GM23248 (cell line): ENCODE measurements at regions not wholly inside any gene's neighbourhood (a gene's known extent, or its start where the extent isn't known, plus 50 kb on each side); places are given as distances from the start of the nearest gene placed in this dataset.
A peak's percentile ranks its signal among the peaks of the same experiment; 100 is the strongest.

Experiments used
- DNase-seq: peaks from one replicate; pipeline ENCODE4 v3.0.0-alpha.2; 2015
- H2AFZ ChIP-seq: fragments of 200-600 bp; sonication (generic); 2 replicates; pipeline ENCODE4 v1.6.1; 2016; ENCODE audit warnings: antibody characterized with exemption
- H3F3A ChIP-seq: fragments of 200-600 bp; sonication (generic); 2 replicates; pipeline ENCODE4 v1.6.1; 2016; ENCODE audit warnings: mild to moderate bottlenecking, antibody characterized with exemption, mixed run types; ENCODE audit not compliant: insufficient read depth
- H3K27ac ChIP-seq: fragments of 200-600 bp; sonication (generic); 2 replicates; pipeline ENCODE4 v1.5.1; 2016; ENCODE audit warnings: mild to moderate bottlenecking
- H3K27me3 ChIP-seq: fragments of 200-600 bp; sonication (generic); replicated peaks from 2 replicates; pipeline ENCODE4 v1.6.1; 2016; ENCODE audit warnings: mild to moderate bottlenecking; ENCODE audit not compliant: insufficient read depth
- H3K36me3 ChIP-seq: fragments of 200-600 bp; sonication (generic); 2 replicates; pipeline ENCODE4 v1.6.1; 2016; ENCODE audit warnings: low read depth, mild to moderate bottlenecking
- H3K4me1 ChIP-seq: fragments of 200-600 bp; sonication (generic); 2 replicates; pipeline ENCODE4 v1.6.1; 2016; ENCODE audit warnings: mild to moderate bottlenecking; ENCODE audit not compliant: insufficient read depth
- H3K4me2 ChIP-seq: fragments of 200-600 bp; sonication (generic); one replicate; pipeline ENCODE4 v1.6.1; 2016; ENCODE audit warnings: mild to moderate bottlenecking; ENCODE audit not compliant: unreplicated experiment
- H3K4me3 ChIP-seq: fragments of 200-600 bp; sonication (generic); 2 replicates; pipeline ENCODE4 v1.5.1; 2016; ENCODE audit warnings: mild to moderate bottlenecking
- H3K79me2 ChIP-seq: fragments of 200-600 bp; sonication (generic); 2 replicates; pipeline ENCODE4 v1.6.1; 2016; ENCODE audit warnings: mild to moderate bottlenecking; ENCODE audit not compliant: insufficient read depth
- H3K9ac ChIP-seq: fragments of 200-600 bp; sonication (generic); 2 replicates; pipeline ENCODE4 v1.6.1; 2016; ENCODE audit warnings: mild to moderate bottlenecking
- H3K9me2 ChIP-seq: fragments of 200-600 bp; sonication (generic); 2 replicates; pipeline ENCODE4 v1.6.1; 2016; ENCODE audit warnings: mixed run types, mild to moderate bottlenecking, moderate library complexity; ENCODE audit not compliant: insufficient read depth
- H3K9me3 ChIP-seq: fragments of 200-600 bp; sonication (generic); one replicate; pipeline ENCODE4 v1.6.1; 2017; ENCODE audit warnings: low read depth
- H4K20me1 ChIP-seq: fragments of 200-600 bp; sonication (generic); 2 replicates; pipeline ENCODE4 v1.6.0; 2016; ENCODE audit not compliant: insufficient read depth
- EZH2 ChIP-seq: fragments of 200-600 bp; sonication (generic); IDR thresholded peaks from 2 replicates; pipeline ENCODE4 v1.6.1; 2018; ENCODE audit warnings: antibody characterized with exemption, mild to moderate bottlenecking; ENCODE audit not compliant: insufficient read depth, poor library complexity, severe bottlenecking
- EZH2phosphoT487 ChIP-seq: fragments of 200-600 bp; sonication (generic); IDR thresholded peaks from 2 replicates; pipeline ENCODE4 v1.6.1; 2018; ENCODE audit warnings: antibody characterized with exemption, moderate library complexity, mild to moderate bottlenecking, low read depth; ENCODE audit not compliant: insufficient read depth
- WGBS, 2 experiments: methylation state at CpG; one replicate each; pipeline ENCODE4 v1.1.6; 2015 to 2017; ENCODE audit warnings: low lambda C conversion rate in 2 of 2, low coverage in 1 of 2; ENCODE audit errors: missing lambda C conversion rate in 2 of 2; 5-methylcytosine and 5-hydroxymethylcytosine counted together
- in situ Hi-C: fragments of 300-500 bp; cut with MboI; formaldehyde crosslinking; loops from 2 replicates; pipeline ENCODE4 v1.15.0; 2020

DNA sequence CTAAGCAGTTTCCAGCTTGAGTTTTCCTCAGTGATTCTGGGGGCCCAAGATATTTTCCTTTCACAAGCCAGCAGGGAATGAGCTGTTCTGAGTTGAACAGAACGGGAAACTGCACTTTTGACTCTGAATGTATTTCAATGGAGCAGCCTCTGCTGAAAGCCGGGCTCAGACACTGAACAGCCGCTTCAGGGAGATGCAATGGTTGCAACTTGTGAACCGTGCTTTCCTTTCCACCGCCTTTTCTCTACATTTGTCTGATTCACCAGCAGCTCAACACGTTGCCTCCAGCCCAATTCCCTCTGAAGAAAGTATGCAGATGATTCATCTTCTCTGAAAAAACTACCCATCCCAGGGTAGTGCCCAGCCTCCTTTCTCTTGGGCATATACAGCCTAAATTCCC lies 119.3 kb upstream of the PKDCC start:
- H3K4me1 ChIP-seq = peaks cover 42% of the 10 kb centered on the region
- no peaks in the 10 kb centered on the region for H3K9me2 ChIP-seq
- in situ Hi-C loops = no loop called here
- H2AFZ ChIP-seq = no peak overlapping the region
- H3K36me3 ChIP-seq = no peaks in the 10 kb centered on the region
- H3K27ac ChIP-seq = peak overlapping the region; percentile 19; the same call in 1 of the 2 replicates
- no peak overlapping the region for H3K4me3 ChIP-seq
- H3K9ac ChIP-seq = 0 out of 2 replicates have a peak overlapping the region, but pooled peaks have one; percentile 6
- no peaks in the 10 kb centered on the region for H3K9me3 ChIP-seq
- H4K20me1 ChIP-seq = no peaks in the 10 kb centered on the region
- DNase-seq = peak; percentile 94
- WGBS, 2 experiments = 12 to 17% methylated on average over 6 of the region's 6 CpGs
- no peaks in the 10 kb centered on the region for H3K79me2 ChIP-seq
- H3K4me2 ChIP-seq = peak overlapping the region; percentile 29
- H3K27me3 ChIP-seq = no peaks in the 10 kb centered on the region
- peaks cover 25% of the 10 kb centered on the region for H3F3A ChIP-seq
- TF ChIP-seq EZH2phosphoT487 (no peak), EZH2 (no peak)

DNA sequence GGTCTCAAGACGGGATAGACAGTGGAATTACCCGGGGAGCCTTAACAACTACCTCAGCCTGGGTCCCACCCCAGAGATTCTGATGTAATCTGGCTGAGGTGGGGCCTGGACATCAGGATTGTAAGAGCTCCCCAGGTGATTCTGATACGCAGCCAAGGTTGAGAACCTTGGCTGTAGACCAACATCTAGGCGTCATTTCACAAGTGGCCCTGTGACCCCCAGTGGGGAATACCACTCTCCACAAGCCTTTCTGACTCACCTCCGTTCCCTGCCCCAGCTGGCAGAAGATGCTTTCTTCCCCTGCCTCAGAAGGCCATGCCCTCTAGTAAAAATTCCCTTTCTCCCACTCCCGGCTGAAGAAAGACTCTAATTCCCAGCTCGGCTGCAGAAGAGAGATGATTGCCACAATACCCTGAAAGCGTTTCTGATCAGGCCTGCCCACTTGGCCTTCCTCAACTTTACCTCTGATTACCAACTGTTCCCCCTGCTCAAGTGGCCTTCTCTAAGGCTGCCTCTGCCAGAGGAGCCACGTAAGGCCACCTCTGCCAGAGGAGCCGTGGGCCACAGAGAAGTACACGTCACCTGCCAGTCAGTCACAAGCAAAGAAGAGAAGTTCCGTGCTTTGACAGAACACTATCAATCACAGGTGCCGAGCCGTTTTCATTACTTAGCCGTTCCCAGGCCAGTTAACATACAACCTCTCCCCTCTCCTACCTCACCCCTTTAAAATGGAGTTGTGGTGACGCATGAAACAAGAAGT lies 116.8 kb upstream of the PKDCC start:
- no peaks in the 10 kb centered on the region for H3K9me2 ChIP-seq
- 78 to 80% methylated on average over 15 to 16 of the region's 16 CpGs for WGBS, 2 experiments
- H3K36me3 ChIP-seq = no peaks in the 10 kb centered on the region
- in situ Hi-C loops = no loop called here
- H3K9ac ChIP-seq = no peak overlapping the region
- TF ChIP-seq EZH2 = no peak
- TF ChIP-seq EZH2phosphoT487 = no peak
- H3K79me2 ChIP-seq = no peaks in the 10 kb centered on the region
- no peaks in the 10 kb centered on the region for H4K20me1 ChIP-seq
- H2AFZ ChIP-seq = no peak overlapping the region
- no peak overlapping the region for H3K27ac ChIP-seq
- peaks cover 54% of the 10 kb centered on the region for H3K4me1 ChIP-seq
- H3K27me3 ChIP-seq = no peaks in the 10 kb centered on the region
- H3K4me3 ChIP-seq = no peak overlapping the region
- H3K4me2 ChIP-seq = no peak overlapping the region
- peaks cover 36% of the 10 kb centered on the region for H3F3A ChIP-seq
- peak; percentile 33 for DNase-seq
- H3K9me3 ChIP-seq = no peaks in the 10 kb centered on the region

DNA sequence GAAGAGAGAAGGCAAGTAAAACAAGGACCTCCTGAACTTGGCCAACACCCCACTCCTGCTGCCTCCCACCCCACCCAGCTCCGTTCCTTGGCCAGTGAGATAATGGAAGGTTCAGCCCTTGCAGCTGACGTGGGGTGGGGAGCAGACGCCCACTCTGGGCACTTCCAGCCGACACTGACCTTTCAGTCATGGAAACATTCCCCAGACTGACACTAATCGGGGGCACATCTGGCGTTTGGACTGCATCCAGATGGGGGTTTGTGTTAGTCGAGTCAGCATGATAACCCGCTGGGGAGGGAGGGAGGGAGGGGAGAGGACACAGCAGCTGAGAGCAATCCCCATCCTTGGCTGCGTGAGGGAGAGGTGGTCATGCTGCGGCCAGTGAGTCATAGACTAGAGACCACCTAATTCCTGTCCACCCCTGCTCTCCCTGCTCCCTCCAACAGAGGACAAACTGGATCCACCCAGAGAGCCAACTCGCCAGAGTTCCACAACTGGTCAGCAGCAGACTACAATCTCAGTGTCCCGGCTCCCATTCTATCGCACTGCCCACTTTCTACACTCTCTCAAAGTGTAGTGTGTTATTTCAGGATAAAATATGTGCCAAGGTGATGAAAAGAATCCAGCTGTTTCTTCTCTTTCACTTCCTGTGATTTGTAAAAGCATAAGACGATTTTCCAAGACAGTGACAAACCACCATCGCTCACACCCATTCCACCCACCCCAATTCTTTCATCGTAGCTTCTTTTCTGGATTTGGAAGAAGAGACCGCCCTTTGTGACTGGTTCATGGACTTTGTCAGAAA lies 115.4 kb upstream of the PKDCC start:
- peaks cover 55% of the 10 kb centered on the region for H3K4me1 ChIP-seq

DNA sequence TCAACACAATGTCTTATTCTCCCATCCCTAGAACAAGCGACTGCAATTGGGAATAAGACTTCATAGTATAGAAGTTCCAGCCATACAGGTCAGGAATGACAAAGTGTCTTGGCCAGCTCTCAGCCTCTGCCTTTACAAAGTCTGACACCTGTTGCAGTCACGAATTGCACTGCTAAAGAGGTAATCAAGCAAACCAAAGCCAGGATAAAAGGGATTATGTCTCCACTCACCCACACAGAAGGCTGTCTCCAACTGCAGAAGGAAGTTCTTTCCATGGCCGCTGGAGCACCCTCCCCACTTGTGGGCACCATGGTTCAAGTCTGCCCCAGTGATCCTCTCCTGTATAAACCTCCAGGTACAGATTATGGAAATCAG lies 114.8 kb upstream of the PKDCC start:
- DNase-seq = no peak
- H3F3A ChIP-seq = peaks cover 42% of the 10 kb centered on the region
- no peaks in the 10 kb centered on the region for H4K20me1 ChIP-seq
- H3K9me2 ChIP-seq = no peaks in the 10 kb centered on the region
- peak overlapping the region; percentile 31 for H3K4me3 ChIP-seq
- no peaks in the 10 kb centered on the region for H3K27me3 ChIP-seq
- H3K9me3 ChIP-seq = no peaks in the 10 kb centered on the region
- no peak overlapping the region; the same call in 1 of the 2 replicates for H2AFZ ChIP-seq
- peaks cover 54% of the 10 kb centered on the region for H3K4me1 ChIP-seq
- 21 to 25% methylated on average over 3 of the region's 3 CpGs for WGBS, 2 experiments
- TF ChIP-seq EZH2 = no peak
- no peak for TF ChIP-seq EZH2phosphoT487
- in situ Hi-C loops = no loop called here
- no peaks in the 10 kb centered on the region for H3K79me2 ChIP-seq
- H3K36me3 ChIP-seq = no peaks in the 10 kb centered on the region
- peak overlapping the region; percentile 68 for H3K4me2 ChIP-seq
- peak overlapping the region; percentile 76 for H3K27ac ChIP-seq
- peak overlapping the region; percentile 55 for H3K9ac ChIP-seq

More for the DNA sequence above, 115.4 kb upstream of the PKDCC start:
- peak overlapping the region; percentile 31 for H3K4me3 ChIP-seq
- no peaks in the 10 kb centered on the region for H4K20me1 ChIP-seq
- H3K27me3 ChIP-seq = no peaks in the 10 kb centered on the region
- H3K9me2 ChIP-seq = no peaks in the 10 kb centered on the region
- peak overlapping the region; percentile 28 for H2AFZ ChIP-seq
- 1 to 4% methylated on average over 15 to 17 of the region's 17 CpGs for WGBS, 2 experiments
- H3K27ac ChIP-seq = peak overlapping the region; percentile 76
- peak overlapping the region; percentile 68 for H3K4me2 ChIP-seq
- no peaks in the 10 kb centered on the region for H3K79me2 ChIP-seq
- peak; percentile 75 for DNase-seq
- H3K9ac ChIP-seq = peak overlapping the region; percentile 55
- no peaks in the 10 kb centered on the region for H3K9me3 ChIP-seq
- TF ChIP-seq EZH2phosphoT487 (no peak), EZH2 (no peak)
- in situ Hi-C loops = no loop called here
- no peaks in the 10 kb centered on the region for H3K36me3 ChIP-seq
- peaks cover 43% of the 10 kb centered on the region for H3F3A ChIP-seq
